Astrocyte (in vitro differentiated cells and primary cell): ENCODE measurements at regions not wholly inside any gene's neighbourhood (a gene's known extent, or its start where the extent isn't known, plus 50 kb on each side); places are given as distances from the start of the nearest gene placed in this dataset.
"Not testable (repeated sequence)": the region's sequence is repeated elsewhere in the genome, so short reads cannot be mapped to it uniquely, and the experiment has no call there.

Experiments used
- DNase-seq: peaks from one replicate; pipeline ENCODE4 v3.0.0-alpha.2; 2010; ENCODE audit warnings: low read depth
- FAIRE-seq: peaks from 2 replicates; lab custom pipeline; 2011; peaks lifted over from hg19 to GRCh38; lab: Jason Lieb, UNC
- H2AFZ ChIP-seq: 2 replicates; pipeline ENCODE4 v1.6.0; 2012; ENCODE audit warnings: low read depth, low read length, inconsistent platforms
- H3K27ac ChIP-seq: 2 replicates; pipeline ENCODE4 v1.5.1; 2011; ENCODE audit warnings: low read depth, low read length, inconsistent platforms
- H3K27me3 ChIP-seq: 2 replicates; pipeline ENCODE4 v1.6.0; 2011; ENCODE audit warnings: low read length, inconsistent platforms; ENCODE audit not compliant: insufficient read depth
- H3K36me3 ChIP-seq: 2 replicates; pipeline ENCODE4 v1.5.1; 2011; ENCODE audit warnings: low read length, inconsistent platforms; ENCODE audit not compliant: insufficient read depth
- H3K4me1 ChIP-seq: 2 replicates; pipeline ENCODE4 v1.5.1; 2011; ENCODE audit warnings: low read length, inconsistent platforms; ENCODE audit not compliant: insufficient read depth
- H3K4me2 ChIP-seq: 2 replicates; pipeline ENCODE4 v1.6.0; 2012; ENCODE audit warnings: low read length, inconsistent platforms
- H3K4me3 ChIP-seq: 2 replicates; pipeline ENCODE4 v1.5.1; 2011; ENCODE audit warnings: low read depth, mild to moderate bottlenecking, low read length, inconsistent platforms; ENCODE audit not compliant: insufficient read depth
- H3K79me2 ChIP-seq: 2 replicates; pipeline ENCODE4 v1.6.0; 2012; ENCODE audit warnings: mild to moderate bottlenecking, low read length, inconsistent platforms; ENCODE audit not compliant: insufficient read depth
- H3K9ac ChIP-seq: 2 replicates; pipeline ENCODE4 v1.6.0; 2012; ENCODE audit warnings: mild to moderate bottlenecking, low read length, inconsistent platforms
- H3K9me3 ChIP-seq: 2 replicates; pipeline ENCODE4 v1.5.1; 2012; ENCODE audit warnings: low read depth, mild to moderate bottlenecking, low read length, inconsistent platforms; ENCODE audit not compliant: insufficient read depth
- H4K20me1 ChIP-seq: 2 replicates; pipeline ENCODE4 v1.6.0; 2012; ENCODE audit warnings: low read length, inconsistent platforms; ENCODE audit not compliant: insufficient read depth
- H3K27ac Mint-ChIP-seq: one replicate; pipeline ENCODE4 v1.8.0; 2021; ENCODE audit warnings: mild to moderate bottlenecking, mixed read lengths; ENCODE audit not compliant: unreplicated experiment
- H3K27me3 Mint-ChIP-seq: one replicate; pipeline ENCODE4 v1.8.0; 2021; ENCODE audit warnings: low read depth, mixed read lengths; ENCODE audit not compliant: unreplicated experiment
- H3K36me3 Mint-ChIP-seq: one replicate; pipeline ENCODE4 v1.8.0; 2021; ENCODE audit warnings: low read depth, mixed read lengths; ENCODE audit not compliant: unreplicated experiment
- H3K4me1 Mint-ChIP-seq: one replicate; pipeline ENCODE4 v1.8.0; 2021; ENCODE audit warnings: low read depth, mixed read lengths; ENCODE audit not compliant: unreplicated experiment
- H3K4me3 Mint-ChIP-seq: one replicate; pipeline ENCODE4 v1.8.0; 2021; ENCODE audit warnings: mild to moderate bottlenecking, moderate library complexity, mixed read lengths; ENCODE audit not compliant: unreplicated experiment
- H3K9me3 Mint-ChIP-seq: one replicate; pipeline ENCODE4 v1.8.0; 2021; ENCODE audit warnings: mild to moderate bottlenecking, mixed read lengths; ENCODE audit not compliant: unreplicated experiment
- CTCF ChIP-seq: IDR thresholded peaks from 2 replicates; pipeline ENCODE4 v1.5.1; 2011; ENCODE audit warnings: low read depth, mild to moderate bottlenecking, inconsistent platforms, low read length, moderate library complexity; ENCODE audit not compliant: insufficient read depth
- EZH2 ChIP-seq: IDR thresholded peaks from 2 replicates; pipeline ENCODE4 v1.6.1; 2012; ENCODE audit warnings: mild to moderate bottlenecking, low read length, inconsistent platforms; ENCODE audit not compliant: insufficient read depth

- no peaks in the 10 kb centered on the region for H3K9me3 ChIP-seq
- no peak overlapping the region for H3K4me2 ChIP-seq
- no peak overlapping the region for H2AFZ ChIP-seq
- no peak overlapping the region for H3K27ac Mint-ChIP-seq
- H3K4me1 ChIP-seq = no peaks in the 10 kb centered on the region
- no peaks in the 10 kb centered on the region for H3K36me3 ChIP-seq
- no peaks in the 10 kb centered on the region for H3K4me1 Mint-ChIP-seq
- FAIRE-seq (no peak), DNase-seq (no peak)
- no peaks in the 10 kb centered on the region for H3K79me2 ChIP-seq
- H3K27me3 Mint-ChIP-seq = peaks cover 2% of the 10 kb centered on the region
- H4K20me1 ChIP-seq = no peaks in the 10 kb centered on the region
- no peak overlapping the region for H3K4me3 ChIP-seq
- H3K36me3 Mint-ChIP-seq = no peaks in the 10 kb centered on the region
- no peaks in the 10 kb centered on the region for H3K9me3 Mint-ChIP-seq
- no peak overlapping the region for H3K4me3 Mint-ChIP-seq
- no peak for TF ChIP-seq CTCF
- no peak for TF ChIP-seq EZH2
- H3K9ac ChIP-seq = no peak overlapping the region
- peaks cover 6% of the 10 kb centered on the region for H3K27me3 ChIP-seq
- H3K27ac ChIP-seq = no peak overlapping the region
Observed at GRCh38 chr1:174097426-174097825, 61.9 kb upstream of the RABGAP1L start.

- DNase-seq, H4K20me1 ChIP-seq, H3K4me1 ChIP-seq, H3K27me3 ChIP-seq, H3K9ac ChIP-seq, H3K4me3 Mint-ChIP-seq, H3K79me2 ChIP-seq, H3K4me2 ChIP-seq, H3K9me3 ChIP-seq, FAIRE-seq, H3K27ac Mint-ChIP-seq, H3K36me3 Mint-ChIP-seq, H3K36me3 ChIP-seq, H2AFZ ChIP-seq, H3K27me3 Mint-ChIP-seq, H3K9me3 Mint-ChIP-seq, H3K27ac ChIP-seq, H3K4me3 ChIP-seq, H3K4me1 Mint-ChIP-seq: not testable (repeated sequence)
Observed at GRCh38 chr1:174093789-174094188, 65.5 kb upstream of the RABGAP1L start.

DNA sequence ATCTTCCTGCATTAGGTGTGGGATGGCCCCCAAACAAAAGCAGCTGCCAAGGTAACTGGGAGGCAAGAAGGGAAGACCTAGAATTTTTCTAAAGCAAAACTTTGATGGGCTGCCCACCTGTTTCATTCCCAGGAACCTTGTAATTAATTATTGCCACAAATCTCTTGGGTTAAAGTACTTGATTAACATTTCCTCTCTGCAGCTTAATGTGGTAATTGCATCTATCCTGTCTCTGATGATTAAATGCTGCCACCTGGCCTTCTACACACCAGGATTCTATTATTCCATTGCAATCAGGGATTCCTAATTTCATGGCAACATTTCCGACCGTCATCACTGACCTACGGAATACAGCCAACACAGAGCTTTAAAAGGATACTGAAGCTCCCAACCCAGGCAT, 68.3 kb upstream of the RC3H1 start:
- no peaks in the 10 kb centered on the region for H3K4me1 ChIP-seq
- H3K9ac ChIP-seq = no peak overlapping the region
- Mint-ChIP-seq H3K27ac (no peak overlapping the region), H3K36me3 (no peaks in the 10 kb centered on the region), H3K27me3 (no peaks in the 10 kb centered on the region), H3K9me3 (peaks cover 7% of the 10 kb centered on the region), H3K4me1 (no peaks in the 10 kb centered on the region), H3K4me3 (no peak overlapping the region)
- H3K27me3 ChIP-seq = no peaks in the 10 kb centered on the region
- H3K36me3 ChIP-seq = no peaks in the 10 kb centered on the region
- no peak overlapping the region for H3K4me3 ChIP-seq
- DNase-seq (no peak), FAIRE-seq (no peak)
- no peak overlapping the region for H3K27ac ChIP-seq
- H2AFZ ChIP-seq = no peak overlapping the region
- TF ChIP-seq EZH2 (no peak), CTCF (no peak)
- H4K20me1 ChIP-seq = no peaks in the 10 kb centered on the region
- no peaks in the 10 kb centered on the region for H3K79me2 ChIP-seq
- H3K9me3 ChIP-seq = no peaks in the 10 kb centered on the region
- no peak overlapping the region for H3K4me2 ChIP-seq
